HEK293 (cell line): ENCODE measurements at regions not wholly inside any gene's neighbourhood (a gene's known extent, or its start where the extent isn't known, plus 50 kb on each side); places are given as distances from the start of the nearest gene placed in this dataset.

ENCODE experiments used
- HOXA7 ChIP-seq: sonication (generic); formaldehyde crosslinking; IDR thresholded peaks from 2 replicates; pipeline ENCODE4 v1.8.1; 2022; ENCODE audit warnings: missing genetic modification reagents, borderline replicate concordance
- MEIS1 ChIP-seq: sonication (generic); formaldehyde crosslinking; IDR thresholded peaks from 2 replicates; pipeline ENCODE4 v1.8.1; 2022; ENCODE audit warnings: missing genetic modification reagents, mild to moderate bottlenecking, borderline replicate concordance
- ZNF114 ChIP-seq: fragments of 450-650 bp; formaldehyde crosslinking; IDR thresholded peaks from 2 replicates; pipeline ENCODE4 v1.5.0; 2017; ENCODE audit warnings: missing biosample characterization, missing genetic modification characterization
- ZNF214 ChIP-seq: fragments of 450-650 bp; formaldehyde crosslinking; IDR thresholded peaks from 2 replicates; pipeline ENCODE4 v1.5.1; 2017; ENCODE audit warnings: missing biosample characterization, mild to moderate bottlenecking, missing genetic modification characterization, borderline replicate concordance
- ZNF558 ChIP-seq: fragments of 450-650 bp; formaldehyde crosslinking; IDR thresholded peaks from 2 replicates; pipeline ENCODE4 v1.5.1; 2016; ENCODE audit warnings: missing biosample characterization, missing genetic modification characterization
- ZNF664 ChIP-seq: fragments of 450-650 bp; formaldehyde crosslinking; IDR thresholded peaks from 2 replicates; pipeline ENCODE4 v1.5.1; 2016; ENCODE audit warnings: missing biosample characterization, missing genetic modification characterization
- TF ChIP-seq, protein P1 (sequence below): fragments of 450-650 bp; formaldehyde crosslinking; IDR thresholded peaks from 2 replicates; pipeline ENCODE4 v1.5.1; 2016; ENCODE audit warnings: missing biosample characterization, missing genetic modification characterization
- TF ChIP-seq, protein P2 (sequence below): fragments of 450-650 bp; formaldehyde crosslinking; IDR thresholded peaks from 2 replicates; pipeline ENCODE4 v1.5.1; 2016; ENCODE audit warnings: missing biosample characterization, missing genetic modification characterization
- TF ChIP-seq, protein P3 (sequence below): fragments of 450-650 bp; formaldehyde crosslinking; IDR thresholded peaks from 2 replicates; pipeline ENCODE4 v1.5.1; 2017; ENCODE audit warnings: missing biosample characterization, missing genetic modification characterization
- TF ChIP-seq, protein P4 (sequence below): fragments of 450-650 bp; formaldehyde crosslinking; IDR thresholded peaks from 2 replicates; pipeline ENCODE4 v1.5.1; 2017; ENCODE audit warnings: missing biosample characterization, mild to moderate bottlenecking, missing genetic modification characterization, moderate library complexity
- TF ChIP-seq, protein P5 (sequence below): fragments of 450-650 bp; formaldehyde crosslinking; IDR thresholded peaks from 2 replicates; pipeline ENCODE4 v1.5.1; 2016; ENCODE audit warnings: missing biosample characterization, missing genetic modification characterization

DNA sequence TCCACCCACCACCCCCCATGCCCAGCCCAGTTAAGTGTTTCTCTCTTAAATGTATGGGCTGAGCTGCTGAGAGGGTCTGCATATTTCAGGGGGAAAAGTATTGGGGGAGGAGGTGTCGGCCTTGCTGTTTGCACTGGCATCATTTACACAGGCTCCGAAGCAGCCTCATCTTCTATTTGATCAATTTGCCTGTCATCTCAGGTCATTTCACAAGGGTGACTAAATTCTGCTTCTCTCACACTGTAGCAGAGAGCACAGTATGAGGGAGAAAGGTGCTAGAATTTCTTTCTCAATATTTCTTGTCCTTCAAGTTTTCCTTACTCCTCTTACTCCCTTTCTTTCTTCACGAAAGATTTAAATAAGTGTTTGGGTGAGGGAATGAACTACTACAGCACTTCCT is 135.9 kb downstream of the AACS start:
- TF ChIP-seq, protein P1, sequence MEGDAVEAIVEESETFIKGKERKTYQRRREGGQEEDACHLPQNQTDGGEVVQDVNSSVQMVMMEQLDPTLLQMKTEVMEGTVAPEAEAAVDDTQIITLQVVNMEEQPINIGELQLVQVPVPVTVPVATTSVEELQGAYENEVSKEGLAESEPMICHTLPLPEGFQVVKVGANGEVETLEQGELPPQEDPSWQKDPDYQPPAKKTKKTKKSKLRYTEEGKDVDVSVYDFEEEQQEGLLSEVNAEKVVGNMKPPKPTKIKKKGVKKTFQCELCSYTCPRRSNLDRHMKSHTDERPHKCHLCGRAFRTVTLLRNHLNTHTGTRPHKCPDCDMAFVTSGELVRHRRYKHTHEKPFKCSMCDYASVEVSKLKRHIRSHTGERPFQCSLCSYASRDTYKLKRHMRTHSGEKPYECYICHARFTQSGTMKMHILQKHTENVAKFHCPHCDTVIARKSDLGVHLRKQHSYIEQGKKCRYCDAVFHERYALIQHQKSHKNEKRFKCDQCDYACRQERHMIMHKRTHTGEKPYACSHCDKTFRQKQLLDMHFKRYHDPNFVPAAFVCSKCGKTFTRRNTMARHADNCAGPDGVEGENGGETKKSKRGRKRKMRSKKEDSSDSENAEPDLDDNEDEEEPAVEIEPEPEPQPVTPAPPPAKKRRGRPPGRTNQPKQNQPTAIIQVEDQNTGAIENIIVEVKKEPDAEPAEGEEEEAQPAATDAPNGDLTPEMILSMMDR (tag by site-specific recombination), result no peak
- TF ChIP-seq MEIS1 (CRISPR knock-in tag) (no peak), ZNF214 (no peak), ZNF114 (tag by site-specific recombination) (no peak), ZNF558 (tag by site-specific recombination) (no peak), HOXA7 (CRISPR knock-in tag) (no peak), ZNF664 (tag by site-specific recombination) (no peak)
- TF ChIP-seq, protein P2, sequence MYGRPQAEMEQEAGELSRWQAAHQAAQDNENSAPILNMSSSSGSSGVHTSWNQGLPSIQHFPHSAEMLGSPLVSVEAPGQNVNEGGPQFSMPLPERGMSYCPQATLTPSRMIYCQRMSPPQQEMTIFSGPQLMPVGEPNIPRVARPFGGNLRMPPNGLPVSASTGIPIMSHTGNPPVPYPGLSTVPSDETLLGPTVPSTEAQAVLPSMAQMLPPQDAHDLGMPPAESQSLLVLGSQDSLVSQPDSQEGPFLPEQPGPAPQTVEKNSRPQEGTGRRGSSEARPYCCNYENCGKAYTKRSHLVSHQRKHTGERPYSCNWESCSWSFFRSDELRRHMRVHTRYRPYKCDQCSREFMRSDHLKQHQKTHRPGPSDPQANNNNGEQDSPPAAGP, result no peak
- TF ChIP-seq, protein P3, sequence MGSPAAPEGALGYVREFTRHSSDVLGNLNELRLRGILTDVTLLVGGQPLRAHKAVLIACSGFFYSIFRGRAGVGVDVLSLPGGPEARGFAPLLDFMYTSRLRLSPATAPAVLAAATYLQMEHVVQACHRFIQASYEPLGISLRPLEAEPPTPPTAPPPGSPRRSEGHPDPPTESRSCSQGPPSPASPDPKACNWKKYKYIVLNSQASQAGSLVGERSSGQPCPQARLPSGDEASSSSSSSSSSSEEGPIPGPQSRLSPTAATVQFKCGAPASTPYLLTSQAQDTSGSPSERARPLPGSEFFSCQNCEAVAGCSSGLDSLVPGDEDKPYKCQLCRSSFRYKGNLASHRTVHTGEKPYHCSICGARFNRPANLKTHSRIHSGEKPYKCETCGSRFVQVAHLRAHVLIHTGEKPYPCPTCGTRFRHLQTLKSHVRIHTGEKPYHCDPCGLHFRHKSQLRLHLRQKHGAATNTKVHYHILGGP (tag by site-specific recombination), result no peak
- TF ChIP-seq, protein P4, sequence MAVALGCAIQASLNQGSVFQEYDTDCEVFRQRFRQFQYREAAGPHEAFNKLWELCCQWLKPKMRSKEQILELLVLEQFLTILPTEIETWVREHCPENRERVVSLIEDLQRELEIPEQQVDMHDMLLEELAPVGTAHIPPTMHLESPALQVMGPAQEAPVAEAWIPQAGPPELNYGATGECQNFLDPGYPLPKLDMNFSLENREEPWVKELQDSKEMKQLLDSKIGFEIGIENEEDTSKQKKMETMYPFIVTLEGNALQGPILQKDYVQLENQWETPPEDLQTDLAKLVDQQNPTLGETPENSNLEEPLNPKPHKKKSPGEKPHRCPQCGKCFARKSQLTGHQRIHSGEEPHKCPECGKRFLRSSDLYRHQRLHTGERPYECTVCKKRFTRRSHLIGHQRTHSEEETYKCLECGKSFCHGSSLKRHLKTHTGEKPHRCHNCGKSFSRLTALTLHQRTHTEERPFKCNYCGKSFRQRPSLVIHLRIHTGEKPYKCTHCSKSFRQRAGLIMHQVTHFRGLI, result no peak
- TF ChIP-seq, protein P5, sequence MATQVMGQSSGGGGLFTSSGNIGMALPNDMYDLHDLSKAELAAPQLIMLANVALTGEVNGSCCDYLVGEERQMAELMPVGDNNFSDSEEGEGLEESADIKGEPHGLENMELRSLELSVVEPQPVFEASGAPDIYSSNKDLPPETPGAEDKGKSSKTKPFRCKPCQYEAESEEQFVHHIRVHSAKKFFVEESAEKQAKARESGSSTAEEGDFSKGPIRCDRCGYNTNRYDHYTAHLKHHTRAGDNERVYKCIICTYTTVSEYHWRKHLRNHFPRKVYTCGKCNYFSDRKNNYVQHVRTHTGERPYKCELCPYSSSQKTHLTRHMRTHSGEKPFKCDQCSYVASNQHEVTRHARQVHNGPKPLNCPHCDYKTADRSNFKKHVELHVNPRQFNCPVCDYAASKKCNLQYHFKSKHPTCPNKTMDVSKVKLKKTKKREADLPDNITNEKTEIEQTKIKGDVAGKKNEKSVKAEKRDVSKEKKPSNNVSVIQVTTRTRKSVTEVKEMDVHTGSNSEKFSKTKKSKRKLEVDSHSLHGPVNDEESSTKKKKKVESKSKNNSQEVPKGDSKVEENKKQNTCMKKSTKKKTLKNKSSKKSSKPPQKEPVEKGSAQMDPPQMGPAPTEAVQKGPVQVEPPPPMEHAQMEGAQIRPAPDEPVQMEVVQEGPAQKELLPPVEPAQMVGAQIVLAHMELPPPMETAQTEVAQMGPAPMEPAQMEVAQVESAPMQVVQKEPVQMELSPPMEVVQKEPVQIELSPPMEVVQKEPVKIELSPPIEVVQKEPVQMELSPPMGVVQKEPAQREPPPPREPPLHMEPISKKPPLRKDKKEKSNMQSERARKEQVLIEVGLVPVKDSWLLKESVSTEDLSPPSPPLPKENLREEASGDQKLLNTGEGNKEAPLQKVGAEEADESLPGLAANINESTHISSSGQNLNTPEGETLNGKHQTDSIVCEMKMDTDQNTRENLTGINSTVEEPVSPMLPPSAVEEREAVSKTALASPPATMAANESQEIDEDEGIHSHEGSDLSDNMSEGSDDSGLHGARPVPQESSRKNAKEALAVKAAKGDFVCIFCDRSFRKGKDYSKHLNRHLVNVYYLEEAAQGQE (tag by site-specific recombination), result no peak
